Amygdala (tissue), 56 donors: ENCODE measurements at regions not wholly inside any gene's neighbourhood (a gene's known extent, or its start where the extent isn't known, plus 50 kb on each side); places are given as distances from the start of the nearest gene placed in this dataset.

Experiments used
- DNase-seq, 56 donors: peaks; one replicate each; lab custom pipeline; 2025; lab: John Stamatoyannopoulos, UW

GRCh38 chr9:90098408-90098807, 493.6 kb downstream of the GADD45G start:
- no peak for DNase-seq

GRCh38 chr9:90099262-90099963, 494.6 kb downstream of the GADD45G start:
- peak in 5 of 56 donors; percentile 5 to 58 (median 17) for DNase-seq

GRCh38 chr9:90100014-90100413, 495.2 kb downstream of the GADD45G start:
- DNase-seq, result no peak

- DNase-seq, result peak in 45 of 56 donors; percentile 12 to 80 (median 52)
These were observed 497.6 kb downstream of the GADD45G start for GRCh38 chr9:90102292-90102901.

- DNase-seq, result no peak
These were observed 499.0 kb downstream of the GADD45G start for GRCh38 chr9:90103771-90104170.

GRCh38 chr9:90105773-90106172, 501.0 kb downstream of the GADD45G start:
- DNase-seq, result no peak

- no peak for DNase-seq
These were observed 502.4 kb downstream of the GADD45G start for GRCh38 chr9:90107040-90107725.

- DNase-seq, result no peak
These were observed 503.2 kb downstream of the GADD45G start for GRCh38 chr9:90107726-90108655.

- no peak for DNase-seq
These were observed 508.0 kb downstream of the GADD45G start for GRCh38 chr9:90112788-90113187.

- DNase-seq, result no peak
These were observed 510.0 kb downstream of the GADD45G start for GRCh38 chr9:90114641-90115425.

- DNase-seq, result no peak
These were observed 517.0 kb downstream of the GADD45G start for GRCh38 chr9:90121762-90122161.

GRCh38 chr9:90124961-90125360, 517.7 kb downstream of the DIRAS2 start:
- no peak for DNase-seq

- DNase-seq, result no peak
These were observed 514.7 kb downstream of the DIRAS2 start for GRCh38 chr9:90127923-90128322.

GRCh38 chr9:90128587-90129190, 513.9 kb downstream of the DIRAS2 start:
- no peak for DNase-seq

GRCh38 chr9:90129446-90129845, 513.2 kb downstream of the DIRAS2 start:
- no peak for DNase-seq

- no peak for DNase-seq
These were observed 511.1 kb downstream of the DIRAS2 start for GRCh38 chr9:90131568-90131967.

- DNase-seq, result no peak
These were observed 509.8 kb downstream of the DIRAS2 start for GRCh38 chr9:90132866-90133265.

GRCh38 chr9:90137801-90138200, 504.8 kb downstream of the DIRAS2 start:
- no peak for DNase-seq

GRCh38 chr9:90140131-90140818, 502.3 kb downstream of the DIRAS2 start:
- no peak for DNase-seq
